H7 (cell line): ENCODE measurements at regions not wholly inside any gene's neighbourhood (a gene's known extent, or its start where the extent isn't known, plus 50 kb on each side); places are given as distances from the start of the nearest gene placed in this dataset.
"Not testable (repeated sequence)": the region's sequence is repeated elsewhere in the genome, so short reads cannot be mapped to it uniquely, and the experiment has no call there.

ENCODE experiments used
- DNase-seq: peaks from one replicate; pipeline ENCODE4 v3.0.0; 2012
- H3K27me3 ChIP-seq: 2 replicates; pipeline ENCODE4 v1.6.0; 2011; ENCODE audit warnings: mild to moderate bottlenecking, low read length; ENCODE audit not compliant: control insufficient read depth, insufficient read depth
- H3K36me3 ChIP-seq: replicated peaks from 2 replicates; pipeline ENCODE4 v1.5.1; 2011; ENCODE audit warnings: low read length; ENCODE audit not compliant: control insufficient read depth, insufficient read depth
- H3K4me3 ChIP-seq: 2 replicates; pipeline ENCODE4 v1.5.1; 2011; ENCODE audit warnings: low read depth, mild to moderate bottlenecking, control low read depth, low read length, moderate library complexity; ENCODE audit not compliant: insufficient read depth

DNA sequence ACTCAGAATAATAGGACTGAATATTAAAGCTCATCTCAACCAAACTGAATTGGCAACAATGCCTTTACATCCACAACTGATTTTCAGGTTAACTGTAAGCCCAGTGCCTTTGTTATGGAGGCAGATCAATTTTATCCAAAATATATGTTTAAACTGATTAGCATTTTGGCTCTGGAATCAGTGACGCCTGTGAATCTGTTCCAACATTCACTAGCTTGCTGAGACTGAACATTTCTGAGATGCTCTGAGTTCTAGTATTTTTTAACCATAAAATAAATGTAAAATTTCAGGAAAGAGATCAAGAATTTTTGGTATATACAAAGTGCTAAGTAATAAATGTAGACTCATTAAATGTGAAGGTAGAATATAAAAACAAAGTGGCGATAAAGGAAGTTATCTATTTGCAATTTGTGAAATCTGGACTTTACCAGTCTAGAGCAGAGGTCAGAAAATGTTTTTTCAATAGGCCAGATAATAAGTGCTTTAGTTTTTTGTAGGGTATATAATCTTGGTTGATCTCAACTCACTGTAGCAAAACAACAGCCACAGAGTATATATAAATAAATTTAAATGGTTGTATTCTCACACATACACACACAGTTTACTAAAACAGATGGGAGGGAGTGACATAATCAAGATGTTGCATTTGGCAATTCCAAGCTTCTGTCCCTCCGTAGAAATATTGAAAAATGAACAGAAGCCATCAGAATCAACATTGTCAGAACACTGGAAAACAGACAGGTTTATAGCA, 560.3 kb downstream of the ZWINT start:
- no peak for DNase-seq
- Histone ChIP-seq H3K36me3 (no peaks in the 10 kb centered on the region), H3K27me3 (no peaks in the 10 kb centered on the region), H3K4me3 (no peak overlapping the region)

DNA sequence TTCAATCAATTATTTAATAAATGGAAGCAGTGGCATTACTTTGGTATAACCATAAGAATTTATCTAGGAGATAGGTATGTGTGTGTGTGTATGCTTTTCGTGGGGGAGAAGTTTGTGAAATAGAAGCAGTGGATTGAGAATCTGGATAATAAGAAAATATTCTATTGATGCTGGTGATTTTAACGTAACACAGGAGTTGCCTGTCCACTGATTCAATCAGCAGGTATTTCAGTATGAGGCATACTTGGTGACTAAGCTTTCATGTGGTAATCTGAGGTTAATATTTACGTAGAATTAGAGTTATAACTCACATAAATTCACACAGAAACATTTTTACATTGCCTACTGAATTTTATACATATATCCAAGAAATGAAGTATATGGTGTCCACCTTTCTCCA, 568.0 kb downstream of the ZWINT start:
- no peak for DNase-seq

DNA sequence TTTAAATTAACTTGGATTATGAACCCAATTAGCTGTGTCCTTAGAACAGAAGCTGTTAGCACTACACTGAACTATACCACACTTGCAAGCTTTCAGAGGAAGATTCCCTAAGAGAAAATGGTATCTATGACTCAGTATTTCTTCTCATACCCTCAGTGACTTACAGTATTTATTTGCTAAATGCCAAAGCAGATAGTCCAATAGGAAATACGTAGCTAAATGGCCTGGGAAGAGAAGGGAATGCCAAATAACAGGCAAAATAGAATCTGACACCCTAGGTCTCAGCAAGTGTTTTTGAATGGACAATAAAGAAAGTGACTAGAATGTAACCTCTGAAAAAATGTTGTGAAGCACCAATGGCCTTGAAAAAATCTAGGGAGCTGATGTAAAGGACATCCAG, 570.8 kb downstream of the ZWINT start:
- not testable (repeated sequence) for DNase-seq, H3K4me3 ChIP-seq, H3K36me3 ChIP-seq, H3K27me3 ChIP-seq

More for the DNA sequence above, 568.0 kb downstream of the ZWINT start:
- H3K36me3 ChIP-seq: no peaks in the 10 kb centered on the region
- H3K27me3 ChIP-seq: no peaks in the 10 kb centered on the region
- no peak overlapping the region for H3K4me3 ChIP-seq

DNA sequence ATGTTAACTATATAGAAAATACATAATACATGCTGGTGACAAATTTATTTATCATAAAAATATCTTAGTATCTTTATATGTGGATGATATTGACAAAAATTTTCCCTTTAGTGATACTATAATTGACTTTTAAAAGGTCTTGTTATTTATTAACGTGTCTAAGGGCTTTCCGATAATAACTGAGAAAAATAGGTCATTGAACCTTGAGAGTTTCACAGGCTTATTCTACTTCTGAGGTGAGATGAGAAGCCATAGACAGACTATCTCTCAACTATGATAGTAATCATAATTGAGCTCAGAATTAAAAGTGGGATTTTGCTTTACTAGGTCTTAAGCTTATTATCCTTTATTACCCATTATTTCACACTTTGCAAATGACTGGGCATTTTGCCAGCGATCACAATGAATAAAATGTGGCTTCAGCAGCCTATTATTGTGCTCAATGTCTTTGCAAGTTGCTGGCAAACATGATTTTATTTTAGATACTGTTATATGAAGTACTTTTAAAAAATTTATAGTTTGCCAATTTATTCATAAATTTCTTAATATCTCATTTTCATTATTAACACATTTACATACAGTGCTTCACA, 574.5 kb downstream of the ZWINT start:
- DNase-seq: no peak
- Histone ChIP-seq H3K4me3 (no peak overlapping the region), H3K36me3 (no peaks in the 10 kb centered on the region), H3K27me3 (no peaks in the 10 kb centered on the region)

- Histone ChIP-seq H3K27me3 (no peaks in the 10 kb centered on the region), H3K36me3 (no peaks in the 10 kb centered on the region), H3K4me3 (no peak overlapping the region)
- no peak for DNase-seq
These were observed 578.9 kb downstream of the ZWINT start for GRCh38 chr10:55782181-55782580.

GRCh38 chr10:55766212-55766611, 594.8 kb downstream of the ZWINT start:
- no peak for DNase-seq
- Histone ChIP-seq H3K4me3 (no peak overlapping the region), H3K27me3 (no peaks in the 10 kb centered on the region), H3K36me3 (no peaks in the 10 kb centered on the region)

DNA sequence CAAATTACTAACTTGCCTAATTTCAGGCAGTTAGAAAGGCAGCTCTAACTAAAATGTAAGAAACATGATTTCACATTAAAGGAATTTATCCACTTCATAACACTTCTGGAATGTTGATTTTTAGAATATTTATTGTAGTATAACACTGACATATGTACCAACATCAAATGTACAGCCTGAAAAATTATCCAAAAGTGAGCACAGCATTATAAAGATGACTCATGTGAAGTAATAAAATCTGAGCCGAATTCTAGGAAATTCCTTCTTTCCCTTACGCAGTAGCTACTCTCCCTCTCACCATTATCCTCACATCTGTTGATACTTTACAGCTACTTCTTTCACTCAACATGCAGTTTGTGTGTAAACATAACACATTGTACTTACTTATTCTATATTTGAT, 610.6 kb downstream of the ZWINT start:
- Histone ChIP-seq H3K27me3 (no peaks in the 10 kb centered on the region), H3K4me3 (no peak overlapping the region), H3K36me3 (no peaks in the 10 kb centered on the region)
- DNase-seq: no peak

DNA sequence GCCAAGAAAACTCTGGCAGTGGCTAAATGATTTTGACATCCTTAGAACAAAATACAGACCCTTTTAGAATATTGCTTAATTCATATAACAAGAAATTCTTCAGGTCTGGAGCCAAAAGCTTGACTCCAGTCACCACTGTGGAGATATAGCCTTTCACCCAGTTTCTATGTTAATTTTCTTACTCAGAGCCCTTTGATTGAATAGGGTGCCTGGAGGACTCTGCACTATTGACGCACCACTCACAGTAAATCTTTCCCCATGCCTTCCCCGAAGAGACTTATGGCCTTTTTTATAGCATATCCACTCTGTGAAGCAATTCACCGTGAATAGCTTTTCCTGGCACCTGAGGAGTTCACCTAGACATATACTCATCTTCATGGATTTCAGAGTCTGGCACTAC, 613.8 kb downstream of the ZWINT start:
- DNase-seq: no peak

GRCh38 chr10:55746002-55746401, 615.1 kb downstream of the ZWINT start:
- no peaks in the 10 kb centered on the region for H3K27me3 ChIP-seq
- no peaks in the 10 kb centered on the region for H3K36me3 ChIP-seq
- DNase-seq: no peak
- no peak overlapping the region for H3K4me3 ChIP-seq

More for the DNA sequence above, 613.8 kb downstream of the ZWINT start:
- H3K4me3 ChIP-seq: no peak overlapping the region
- H3K27me3 ChIP-seq: no peaks in the 10 kb centered on the region
- no peaks in the 10 kb centered on the region for H3K36me3 ChIP-seq

DNA sequence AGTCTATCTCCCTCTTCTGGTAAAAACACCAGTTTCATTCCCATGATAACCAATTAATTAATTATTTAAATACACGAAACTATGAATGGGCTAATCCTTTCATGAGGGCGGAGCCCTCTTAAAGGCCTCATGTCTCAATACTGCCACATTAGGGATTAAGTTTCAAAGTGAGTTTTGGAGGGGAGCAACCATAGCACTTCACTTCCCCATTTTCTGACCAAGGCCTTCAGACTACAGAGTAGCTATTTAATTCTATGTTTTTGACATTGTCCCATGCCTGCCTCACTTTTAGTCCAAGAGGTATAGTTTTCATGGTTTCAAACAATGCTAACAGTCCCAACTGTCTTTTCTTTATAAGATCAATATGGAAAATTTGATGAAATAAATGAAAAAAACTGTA, 618.6 kb downstream of the ZWINT start:
- no peak for DNase-seq
- Histone ChIP-seq H3K4me3 (no peak overlapping the region), H3K36me3 (no peaks in the 10 kb centered on the region), H3K27me3 (no peaks in the 10 kb centered on the region)

DNA sequence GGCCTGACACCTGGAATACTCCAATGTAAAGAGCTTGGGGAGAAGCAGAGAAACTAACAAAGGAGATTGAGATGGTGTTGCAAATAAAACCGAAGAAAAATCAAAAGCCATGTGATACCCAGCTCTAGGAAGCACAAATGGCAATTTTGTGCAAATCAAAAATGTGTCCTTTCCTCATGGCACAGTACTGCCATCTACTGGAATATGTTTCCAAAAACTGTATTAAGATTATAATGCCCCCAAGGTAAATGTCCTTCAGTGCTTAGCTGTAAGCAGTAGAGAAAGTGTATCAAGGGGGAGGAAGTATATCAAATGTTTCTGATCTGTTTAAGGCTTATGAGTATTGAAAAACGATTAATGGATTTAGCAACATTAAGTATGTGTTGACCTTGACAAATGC, 620.3 kb downstream of the ZWINT start:
- not testable (repeated sequence) for H3K27me3 ChIP-seq, H3K4me3 ChIP-seq, DNase-seq, H3K36me3 ChIP-seq

DNA sequence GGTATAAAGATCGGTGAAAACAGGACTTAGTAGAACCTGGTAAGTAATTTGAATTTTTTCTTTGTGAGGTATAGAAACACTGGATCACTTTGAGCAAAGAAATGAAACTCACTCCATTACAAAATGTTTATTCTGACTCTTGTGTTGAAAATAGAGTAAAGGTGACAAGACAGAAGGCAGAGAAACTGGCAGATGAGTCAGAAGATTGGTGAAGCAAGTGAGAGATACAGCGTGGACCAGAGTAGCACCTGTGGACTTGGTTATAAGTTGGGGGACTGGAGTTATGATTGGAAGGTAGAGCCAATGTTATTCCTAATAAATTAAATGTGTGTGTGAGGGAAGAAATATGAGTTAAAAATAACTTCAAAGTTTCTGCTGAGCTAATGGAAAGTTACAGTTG, 620.9 kb downstream of the ZWINT start:
- Histone ChIP-seq H3K27me3 (no peaks in the 10 kb centered on the region), H3K36me3 (no peaks in the 10 kb centered on the region), H3K4me3 (no peak overlapping the region)
- no peak for DNase-seq

DNA sequence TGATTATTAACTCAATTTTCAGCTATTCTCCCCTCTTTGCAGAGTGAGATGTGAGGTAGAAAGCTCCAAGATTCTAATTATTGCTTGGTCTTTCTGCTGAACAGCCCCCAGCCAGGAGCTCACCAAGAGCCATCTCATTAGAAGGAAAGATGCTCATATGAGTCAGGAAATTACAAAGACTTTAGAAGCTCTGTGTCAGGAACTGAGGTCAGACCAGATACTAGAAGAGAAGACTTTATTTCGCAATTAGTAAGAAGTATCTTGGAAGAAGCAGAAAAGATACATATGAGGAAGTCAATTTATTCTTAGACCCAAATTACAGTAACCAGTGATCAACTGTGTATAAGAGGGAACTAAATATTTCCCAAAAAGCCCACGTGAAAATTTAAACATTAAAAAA, 626.9 kb downstream of the ZWINT start:
- no peaks in the 10 kb centered on the region for H3K36me3 ChIP-seq
- DNase-seq: no peak
- H3K27me3 ChIP-seq: no peaks in the 10 kb centered on the region
- no peak overlapping the region for H3K4me3 ChIP-seq

DNA sequence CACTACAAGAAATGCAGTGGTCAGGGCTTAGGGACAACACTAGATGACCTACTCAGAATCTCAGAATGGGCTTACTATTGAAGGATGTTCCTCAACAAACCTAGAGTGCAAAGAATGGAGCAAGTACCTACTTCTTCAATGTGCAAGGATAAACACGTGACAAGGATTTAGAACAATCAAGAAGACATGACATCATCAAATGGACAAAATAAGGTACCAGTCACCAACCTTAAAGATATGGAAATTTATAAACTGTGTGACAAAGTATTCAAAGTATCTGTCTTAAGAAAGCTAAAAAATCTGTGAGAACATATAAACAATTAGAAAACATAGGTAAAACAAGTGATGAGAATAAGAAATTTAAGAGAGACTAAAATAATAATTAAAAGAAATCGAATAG, 656.1 kb downstream of the ZWINT start:
- Histone ChIP-seq H3K4me3 (no peak overlapping the region), H3K36me3 (no peaks in the 10 kb centered on the region), H3K27me3 (no peaks in the 10 kb centered on the region)
- DNase-seq: no peak

- no peaks in the 10 kb centered on the region for H3K36me3 ChIP-seq
- H3K27me3 ChIP-seq: no peaks in the 10 kb centered on the region
- no peak overlapping the region for H3K4me3 ChIP-seq
- no peak for DNase-seq
These were observed 692.6 kb downstream of the ZWINT start for GRCh38 chr10:55668326-55668922.
